ENCODE measurements at regions not wholly inside any gene's neighbourhood (a gene's known extent, or its start where the extent isn't known, plus 50 kb on each side); places are given as distances from the start of the nearest gene placed in this dataset.

DNA sequence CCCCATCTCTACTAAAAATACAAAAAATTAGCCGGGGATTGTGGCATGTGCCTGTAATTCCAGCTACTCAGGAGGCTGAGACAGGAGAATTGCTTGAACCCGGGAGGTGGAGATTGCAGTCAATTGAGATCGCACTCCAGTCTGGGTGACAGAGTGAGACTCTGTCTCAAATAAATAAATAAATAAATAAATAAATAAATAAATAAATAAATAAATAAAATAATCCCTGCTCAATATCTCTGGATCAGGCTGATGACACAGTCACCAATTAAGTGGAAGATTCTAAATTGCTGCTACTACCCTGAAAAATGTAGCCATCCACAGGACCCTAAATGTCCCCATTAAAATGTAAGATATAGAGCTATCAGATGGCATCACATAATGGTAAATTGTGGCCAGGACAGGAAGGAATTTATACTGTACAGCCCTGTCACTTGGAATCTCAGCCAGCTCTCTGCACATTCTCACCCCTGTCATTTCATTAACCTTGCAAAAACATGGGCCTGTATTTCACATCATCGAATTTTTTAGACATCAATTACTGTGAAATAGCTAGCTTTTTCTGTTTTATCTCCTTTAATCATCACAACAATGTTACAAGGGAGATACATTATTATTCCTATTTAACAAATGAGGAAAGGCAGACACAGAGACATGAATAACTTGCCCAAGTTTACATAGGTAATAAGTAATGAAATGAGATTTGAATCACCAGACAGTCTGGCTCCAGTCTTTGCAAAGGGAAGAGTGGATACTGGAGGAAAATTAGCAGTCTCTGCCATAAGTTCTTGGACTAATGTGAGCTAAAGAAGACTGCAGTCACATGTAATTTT, 56.7 kb upstream of the NTPCR start:
- Histone ChIP-seq H3K27me3 (ENCODE audit: control insufficient read depth in 2 of 2, insufficient read depth in 2 of 2, low read length in 2 of 2) (no peaks in the 10 kb centered on the region), H3K27ac (ENCODE audit: low read depth in 1 of 2, low read length in 2 of 2) (no peak overlapping the region), H3K9me3 (replicated peaks in 1 of 2; ENCODE audit: control insufficient read depth in 1 of 2, insufficient read depth in 1 of 2, low read length in 2 of 2) (peaks cover 0 to 6% of the 10 kb centered on the region in 2 donors), H2AFZ (ENCODE audit: insufficient read depth, low read depth, low read length, poor library complexity, severe bottlenecking) (no peak overlapping the region), H3K9ac (ENCODE audit: insufficient read depth, low read length, poor library complexity, severe bottlenecking) (no peak overlapping the region), H4K20me1 (ENCODE audit: insufficient read depth, low read length) (no peaks in the 10 kb centered on the region), H3K79me2 (ENCODE audit: insufficient read depth, low read length) (no peaks in the 10 kb centered on the region), H3K4me1 (ENCODE audit: control insufficient read depth in 1 of 2, insufficient read depth in 2 of 2, low read length in 2 of 2) (no peaks in the 10 kb centered on the region), H3K36me3 (replicated peaks in 1 of 2; ENCODE audit: control insufficient read depth in 1 of 2, insufficient read depth in 2 of 2, low read length in 2 of 2) (no peaks in the 10 kb centered on the region), H3K4me3 (replicated peaks in 1 of 3; ENCODE audit: low read depth in 2 of 3, low read length in 3 of 3) (no peak overlapping the region), H3K4me2 (replicated peaks; ENCODE audit: extremely low read depth, low read length, poor library complexity, severe bottlenecking) (no peak overlapping the region)
- no peaks in the 10 kb centered on the region for H3K27me3 Mint-ChIP-seq (ENCODE audit: low read depth in 3 of 3)
- peaks cover 0 to 19% (median 2%) of the 10 kb centered on the region in 7 donors for H3K9me3 Mint-ChIP-seq
- no peak for DNase-seq
- TF ChIP-seq CTCF (IDR thresholded peaks at IDR 0.05) = no peak
- WGBS (ENCODE audit: insufficient coverage) = no CpG with 5 or more reads among the region's 4 CpGs
- H3K27ac Mint-ChIP-seq = no peak overlapping the region
- intact Hi-C loops (cut with micrococcal nuclease) = no loop called here
- no peak overlapping the region for H3K4me3 Mint-ChIP-seq
- H3K4me1 Mint-ChIP-seq = peaks cover 13% of the 10 kb centered on the region
- no peaks in the 10 kb centered on the region for H3K36me3 Mint-ChIP-seq

DNA sequence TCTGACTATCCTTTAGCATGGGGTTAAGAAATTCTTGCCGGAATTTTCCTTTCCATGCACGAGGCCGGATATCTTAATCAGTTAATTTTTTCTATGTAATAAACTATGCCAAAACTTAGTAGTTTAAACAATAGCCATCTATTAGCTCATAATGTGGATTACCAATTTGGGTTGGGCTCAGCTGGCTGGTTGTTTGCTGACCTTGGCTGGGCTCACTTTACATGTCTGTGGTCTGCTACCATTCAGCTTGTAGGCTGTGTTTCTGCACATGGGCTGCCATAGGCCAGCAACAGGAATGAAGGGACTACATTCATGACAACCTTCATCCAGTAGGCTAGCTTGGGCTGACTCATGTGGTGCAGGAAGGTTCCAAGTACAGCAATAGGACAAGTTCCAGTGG, 56.0 kb upstream of the NTPCR start:
- Mint-ChIP-seq H3K27me3 (ENCODE audit: low read depth in 3 of 3) (no peaks in the 10 kb centered on the region), H3K36me3 (no peaks in the 10 kb centered on the region), H3K27ac (no peak overlapping the region), H3K4me3 (no peak overlapping the region), H3K9me3 (peaks cover 0 to 21% (median 2%) of the 10 kb centered on the region in 7 donors), H3K4me1 (peaks cover 13% of the 10 kb centered on the region)
- intact Hi-C loops (cut with micrococcal nuclease) = no loop called here
- H3K4me1 ChIP-seq (ENCODE audit: control insufficient read depth in 1 of 2, insufficient read depth in 2 of 2, low read length in 2 of 2) = no peaks in the 10 kb centered on the region
- no peak overlapping the region for H3K4me2 ChIP-seq (replicated peaks; ENCODE audit: extremely low read depth, low read length, poor library complexity, severe bottlenecking)
- no peak for DNase-seq
- H3K9me3 ChIP-seq (replicated peaks in 1 of 2; ENCODE audit: control insufficient read depth in 1 of 2, insufficient read depth in 1 of 2, low read length in 2 of 2) = peaks cover 0 to 6% of the 10 kb centered on the region in 2 donors
- no CpG with 5 or more reads among the region's 3 CpGs for WGBS (ENCODE audit: insufficient coverage)
- no peak overlapping the region for H3K4me3 ChIP-seq (replicated peaks in 1 of 3; ENCODE audit: low read depth in 2 of 3, low read length in 3 of 3)
- no peaks in the 10 kb centered on the region for H3K27me3 ChIP-seq (ENCODE audit: control insufficient read depth in 2 of 2, insufficient read depth in 2 of 2, low read length in 2 of 2)
- no peaks in the 10 kb centered on the region for H4K20me1 ChIP-seq (ENCODE audit: insufficient read depth, low read length)
- no peak overlapping the region for H3K9ac ChIP-seq (ENCODE audit: insufficient read depth, low read length, poor library complexity, severe bottlenecking)
- H3K27ac ChIP-seq (ENCODE audit: low read depth in 1 of 2, low read length in 2 of 2) = no peak overlapping the region
- TF ChIP-seq CTCF (IDR thresholded peaks at IDR 0.05) = no peak
- H3K79me2 ChIP-seq (ENCODE audit: insufficient read depth, low read length) = no peaks in the 10 kb centered on the region
- H3K36me3 ChIP-seq (replicated peaks in 1 of 2; ENCODE audit: control insufficient read depth in 1 of 2, insufficient read depth in 2 of 2, low read length in 2 of 2) = no peaks in the 10 kb centered on the region
- no peak overlapping the region for H2AFZ ChIP-seq (ENCODE audit: insufficient read depth, low read depth, low read length, poor library complexity, severe bottlenecking)

All from CD14-positive monocyte (primary cell).